H9 (cell line): ENCODE measurements at regions not wholly inside any gene's neighbourhood (a gene's known extent, or its start where the extent isn't known, plus 50 kb on each side); places are given as distances from the start of the nearest gene placed in this dataset.

Source experiments
- DNase-seq: peaks from one replicate; pipeline ENCODE4 v3.0.0-alpha.2; 2017
- H2AFZ ChIP-seq: one replicate; pipeline ENCODE4 v1.6.1; 2013; ENCODE audit warnings: mild to moderate bottlenecking, low read length, control low read depth, moderate library complexity
- H2AK5ac ChIP-seq: 2 replicates; pipeline ENCODE4 v1.6.1; 2013; ENCODE audit warnings: low read length, control low read depth, mixed read lengths; ENCODE audit not compliant: insufficient read length
- H2BK120ac ChIP-seq: one replicate; pipeline ENCODE4 v1.6.1; 2013; ENCODE audit warnings: low read depth, mild to moderate bottlenecking, low read length, control low read depth, inconsistent platforms; ENCODE audit not compliant: poor library complexity, severe bottlenecking
- H2BK12ac ChIP-seq: 2 replicates; pipeline ENCODE4 v1.6.1; 2013; ENCODE audit warnings: low read length, control low read depth, mixed read lengths, low read depth; ENCODE audit not compliant: insufficient read length
- H2BK15ac ChIP-seq: 2 replicates; pipeline ENCODE4 v1.6.1; 2013; ENCODE audit warnings: low read depth, low read length, control low read depth
- H2BK20ac ChIP-seq: one replicate; pipeline ENCODE4 v1.6.1; 2013; ENCODE audit warnings: low read depth, mild to moderate bottlenecking, low read length, control low read depth, inconsistent platforms; ENCODE audit not compliant: poor library complexity, severe bottlenecking
- H2BK5ac ChIP-seq: 2 replicates; pipeline ENCODE4 v1.6.1; 2013; ENCODE audit warnings: low read length, control low read depth, mixed read lengths; ENCODE audit not compliant: insufficient read length
- H3K14ac ChIP-seq: 2 replicates; pipeline ENCODE4 v1.6.1; 2013; ENCODE audit warnings: low read length, control low read depth; ENCODE audit not compliant: insufficient read depth
- H3K18ac ChIP-seq: 2 replicates; pipeline ENCODE4 v1.6.1; 2013; ENCODE audit warnings: low read depth, mild to moderate bottlenecking, mixed read lengths, low read length, control low read depth; ENCODE audit not compliant: insufficient read length
- H3K23ac ChIP-seq: 2 replicates; pipeline ENCODE4 v1.6.1; 2013; ENCODE audit warnings: low read length, control low read depth, mixed read lengths, low read depth; ENCODE audit not compliant: insufficient read length
- H3K23me2 ChIP-seq: 2 replicates; pipeline ENCODE4 v1.6.1; 2013; ENCODE audit warnings: low read depth, mild to moderate bottlenecking, mixed read lengths, low read length, control low read depth; ENCODE audit not compliant: insufficient read length, poor library complexity, severe bottlenecking
- H3K27ac ChIP-seq: 2 replicates; pipeline ENCODE4 v1.5.1; 2013; ENCODE audit warnings: low read length, control low read depth, mixed read lengths, low read depth; ENCODE audit not compliant: insufficient read length
- H3K27me3 ChIP-seq: 2 replicates; pipeline ENCODE4 v1.6.1; 2013; ENCODE audit warnings: low read length, control low read depth, inconsistent platforms; ENCODE audit not compliant: insufficient read depth
- H3K4ac ChIP-seq: 2 replicates; pipeline ENCODE4 v1.6.1; 2013; ENCODE audit warnings: low read depth, mild to moderate bottlenecking, control low read depth, inconsistent platforms, low read length, moderate library complexity
- H3K4me1 ChIP-seq: 2 replicates; pipeline ENCODE4 v1.6.1; 2013; ENCODE audit warnings: low read length, control low read depth, inconsistent platforms; ENCODE audit not compliant: insufficient read depth
- H3K4me2 ChIP-seq: 2 replicates; pipeline ENCODE4 v1.6.1; 2013; ENCODE audit warnings: low read length, control low read depth, mixed read lengths; ENCODE audit not compliant: insufficient read length, insufficient read depth
- H3K56ac ChIP-seq: 2 replicates; pipeline ENCODE4 v1.6.1; 2013; ENCODE audit warnings: low read depth, mild to moderate bottlenecking, mixed read lengths, low read length, control low read depth; ENCODE audit not compliant: insufficient read length
- H3K79me1 ChIP-seq: 2 replicates; pipeline ENCODE4 v1.6.1; 2013; ENCODE audit warnings: low read depth, mild to moderate bottlenecking, moderate library complexity, low read length, control low read depth, inconsistent platforms; ENCODE audit not compliant: insufficient read depth, poor library complexity, severe bottlenecking
- H3K79me2 ChIP-seq: 2 replicates; pipeline ENCODE4 v1.6.1; 2013; ENCODE audit warnings: low read length, control low read depth, inconsistent platforms; ENCODE audit not compliant: insufficient read depth
- H3K9ac ChIP-seq: 2 replicates; pipeline ENCODE4 v1.6.1; 2013; ENCODE audit warnings: low read length, control low read depth, mixed read lengths; ENCODE audit not compliant: insufficient read length; ENCODE audit errors: extremely low read depth
- H3K9me3 ChIP-seq: one replicate; pipeline ENCODE4 v1.6.1; 2013; ENCODE audit warnings: low read depth, low read length, inconsistent platforms; ENCODE audit not compliant: control insufficient read depth
- H3T11ph ChIP-seq: one replicate; pipeline ENCODE4 v1.6.1; 2013; ENCODE audit warnings: mild to moderate bottlenecking, low read length, control low read depth, inconsistent platforms
- H4K20me1 ChIP-seq: one replicate; pipeline ENCODE4 v1.6.1; 2013; ENCODE audit not compliant: control insufficient read depth, insufficient read length, insufficient read depth
- H4K5ac ChIP-seq: 2 replicates; pipeline ENCODE4 v1.6.1; 2013; ENCODE audit warnings: low read depth, mild to moderate bottlenecking, mixed read lengths, low read length, control low read depth; ENCODE audit not compliant: insufficient read length
- H4K8ac ChIP-seq: replicated peaks from 2 replicates; pipeline ENCODE4 v1.6.1; 2013; ENCODE audit warnings: low read length, control low read depth, mixed read lengths, low read depth; ENCODE audit not compliant: insufficient read length
- H4K91ac ChIP-seq: 2 replicates; pipeline ENCODE4 v1.6.1; 2013; ENCODE audit warnings: low read depth, mild to moderate bottlenecking, moderate library complexity, mixed read lengths, low read length, control low read depth; ENCODE audit not compliant: insufficient read length
- H3K27ac Mint-ChIP-seq, 3 experiments: 2 replicates in 2 of 3; 3 replicates in 1 of 3; pipeline ENCODE4 v1.8.0; 2020 to 2021; ENCODE audit warnings: mixed read lengths in 3 of 3, mild to moderate bottlenecking in 1 of 3, moderate library complexity in 1 of 3
- H3K27me3 Mint-ChIP-seq: 2 replicates; pipeline ENCODE4 v1.8.0; 2021; ENCODE audit warnings: low read depth, mild to moderate bottlenecking, moderate library complexity, mixed read lengths
- H3K36me3 Mint-ChIP-seq, 3 experiments: 2 replicates in 2 of 3; 3 replicates in 1 of 3; pipeline ENCODE4 v1.8.0; 2020 to 2021; ENCODE audit warnings: low read depth in 3 of 3, mixed read lengths in 3 of 3; ENCODE audit not compliant: insufficient read depth in 1 of 3
- H3K4me1 Mint-ChIP-seq, 2 experiments: 2 replicates each; pipeline ENCODE4 v1.8.0; 2020; ENCODE audit warnings: mixed read lengths in 2 of 2
- H3K4me3 Mint-ChIP-seq, 2 experiments: 2 replicates in 1 of 2; 3 replicates in 1 of 2; pipeline ENCODE4 v1.8.0; 2020 to 2021; ENCODE audit warnings: mild to moderate bottlenecking in 2 of 2, mixed read lengths in 2 of 2, moderate library complexity in 1 of 2
- H3K9me3 Mint-ChIP-seq, 2 experiments: 2 replicates in 1 of 2; 3 replicates in 1 of 2; pipeline ENCODE4 v1.8.0; 2020; ENCODE audit warnings: mild to moderate bottlenecking in 2 of 2, mixed read lengths in 2 of 2, moderate library complexity in 1 of 2
- WGBS: extraction: QIAGEN DNeasy Blood & Tissue Kit; methylation state at CpG from one replicate; pipeline ENCODE4 v1.1.7; 2013; ENCODE audit warnings: missing lambda C conversion rate, low lambda C conversion rate, mixed read lengths; ENCODE audit not compliant: insufficient read length; ENCODE audit errors: extremely low coverage; 5-methylcytosine and 5-hydroxymethylcytosine counted together
- TF ChIP-seq, protein P1 (sequence below): fragments of 200-600 bp; sonication (generic); conservative IDR thresholded peaks from 3 replicates; pipeline ENCODE4 v1.8.0; 2021; ENCODE audit warnings: antibody characterized with exemption, mild to moderate bottlenecking

DNA sequence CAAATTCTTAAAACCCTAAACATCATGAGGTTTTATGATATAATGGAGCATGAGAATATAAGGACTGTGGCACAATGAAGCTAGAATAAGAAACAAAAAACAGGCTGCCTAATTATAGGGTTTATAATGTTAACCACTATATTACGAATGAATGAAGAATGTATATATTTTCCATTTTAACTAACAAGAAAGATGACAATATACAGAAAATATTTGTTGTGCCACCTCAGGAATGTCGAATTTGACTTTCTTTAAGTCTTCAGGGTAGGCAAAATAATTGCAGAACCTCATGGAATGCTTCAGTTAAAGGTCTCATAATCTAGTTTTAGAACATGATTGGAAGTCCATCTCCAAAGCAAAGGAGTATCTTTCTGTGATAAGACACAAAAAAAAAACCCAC, 282.9 kb upstream of the SLC8A1 start:
- H3T11ph ChIP-seq: no peak overlapping the region
- no peaks in the 10 kb centered on the region for H3K9me3 ChIP-seq
- H2AK5ac ChIP-seq: no peak overlapping the region
- no peaks in the 10 kb centered on the region for H3K79me2 ChIP-seq
- H3K4me1 ChIP-seq: peaks cover 4% of the 10 kb centered on the region; the same call in 1 of the 2 replicates
- H3K4ac ChIP-seq: no peak overlapping the region
- Mint-ChIP-seq H3K27ac (no peak overlapping the region), H3K4me3 (no peak overlapping the region), H3K27me3 (no peaks in the 10 kb centered on the region), H3K9me3 (no peaks in the 10 kb centered on the region), H3K4me1 (peaks cover 12 to 13% of the 10 kb centered on the region in 2 experiments), H3K36me3 (no peaks in the 10 kb centered on the region)
- H2BK12ac ChIP-seq: no peak overlapping the region
- H3K18ac ChIP-seq: no peak overlapping the region
- H2BK15ac ChIP-seq: no peak overlapping the region
- no peak overlapping the region for H3K9ac ChIP-seq
- no peaks in the 10 kb centered on the region for H3K23me2 ChIP-seq
- WGBS: no CpG with 5 or more reads among the region's 2 CpGs
- no peak overlapping the region for H3K56ac ChIP-seq
- no peak overlapping the region for H2AFZ ChIP-seq
- TF ChIP-seq, protein P1, sequence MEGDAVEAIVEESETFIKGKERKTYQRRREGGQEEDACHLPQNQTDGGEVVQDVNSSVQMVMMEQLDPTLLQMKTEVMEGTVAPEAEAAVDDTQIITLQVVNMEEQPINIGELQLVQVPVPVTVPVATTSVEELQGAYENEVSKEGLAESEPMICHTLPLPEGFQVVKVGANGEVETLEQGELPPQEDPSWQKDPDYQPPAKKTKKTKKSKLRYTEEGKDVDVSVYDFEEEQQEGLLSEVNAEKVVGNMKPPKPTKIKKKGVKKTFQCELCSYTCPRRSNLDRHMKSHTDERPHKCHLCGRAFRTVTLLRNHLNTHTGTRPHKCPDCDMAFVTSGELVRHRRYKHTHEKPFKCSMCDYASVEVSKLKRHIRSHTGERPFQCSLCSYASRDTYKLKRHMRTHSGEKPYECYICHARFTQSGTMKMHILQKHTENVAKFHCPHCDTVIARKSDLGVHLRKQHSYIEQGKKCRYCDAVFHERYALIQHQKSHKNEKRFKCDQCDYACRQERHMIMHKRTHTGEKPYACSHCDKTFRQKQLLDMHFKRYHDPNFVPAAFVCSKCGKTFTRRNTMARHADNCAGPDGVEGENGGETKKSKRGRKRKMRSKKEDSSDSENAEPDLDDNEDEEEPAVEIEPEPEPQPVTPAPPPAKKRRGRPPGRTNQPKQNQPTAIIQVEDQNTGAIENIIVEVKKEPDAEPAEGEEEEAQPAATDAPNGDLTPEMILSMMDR: no peak
- no peak for DNase-seq
- H4K20me1 ChIP-seq: no peaks in the 10 kb centered on the region
- H2BK120ac ChIP-seq: no peak overlapping the region
- H4K91ac ChIP-seq: no peak overlapping the region
- H3K27ac ChIP-seq: no peak overlapping the region
- no peak overlapping the region for H2BK5ac ChIP-seq
- no peak overlapping the region for H4K8ac ChIP-seq
- H3K4me2 ChIP-seq: no peak overlapping the region
- no peaks in the 10 kb centered on the region for H3K79me1 ChIP-seq
- no peak overlapping the region for H3K23ac ChIP-seq
- H4K5ac ChIP-seq: no peak overlapping the region
- no peaks in the 10 kb centered on the region for H3K27me3 ChIP-seq
- no peak overlapping the region for H2BK20ac ChIP-seq
- no peak overlapping the region for H3K14ac ChIP-seq
